NCI-H526 treated with DMSO at 0.1 percent for 48 hours (cell line): ENCODE measurements at regions not wholly inside any gene's neighbourhood (a gene's known extent, or its start where the extent isn't known, plus 50 kb on each side); places are given as distances from the start of the nearest gene placed in this dataset.
A peak's percentile ranks its signal among the peaks of the same experiment; 100 is the strongest.

ENCODE experiments used
- DNase-seq: peaks from one replicate; lab custom pipeline; 2025; lab: John Stamatoyannopoulos, UW

DNA sequence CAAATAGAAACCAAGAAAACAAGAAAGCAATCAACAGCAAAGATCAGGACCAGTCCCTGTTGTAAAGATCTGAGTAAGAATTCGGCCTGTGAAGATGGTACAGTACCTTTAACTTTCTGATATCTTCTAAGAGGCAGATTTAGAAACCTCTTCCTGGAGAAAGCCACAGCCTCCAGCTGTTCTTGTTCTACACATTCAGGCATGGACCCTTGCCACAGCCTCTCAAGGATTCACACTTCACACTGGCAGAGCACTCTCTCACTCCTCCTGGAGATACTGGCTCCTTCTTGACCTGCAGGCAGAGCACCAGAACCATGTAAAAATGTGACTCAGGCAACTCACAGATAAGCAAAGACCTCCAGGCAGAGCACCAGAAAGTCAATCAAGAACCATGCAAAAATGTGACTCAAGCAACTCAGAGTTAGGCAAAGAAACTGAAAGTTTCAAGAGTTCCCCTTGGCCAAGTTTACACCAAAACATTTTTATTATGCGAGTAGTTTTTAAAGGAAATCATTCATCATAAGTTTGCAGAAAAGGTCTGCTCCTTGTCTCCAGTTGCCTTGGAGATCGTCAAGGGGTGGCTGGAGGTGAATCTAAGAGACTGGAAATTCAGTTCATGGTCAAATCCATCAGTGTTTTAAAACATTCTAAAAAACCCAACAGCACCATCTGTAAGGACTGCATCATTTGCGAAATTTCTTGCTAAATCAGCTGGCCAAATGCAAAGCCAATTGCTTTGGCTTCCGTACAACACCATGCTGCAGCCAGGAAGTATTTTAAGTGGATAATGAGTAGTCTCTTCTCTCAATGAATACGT lies 119.3 kb upstream of the MDM1 start:
- DNase-seq: no peak

DNA sequence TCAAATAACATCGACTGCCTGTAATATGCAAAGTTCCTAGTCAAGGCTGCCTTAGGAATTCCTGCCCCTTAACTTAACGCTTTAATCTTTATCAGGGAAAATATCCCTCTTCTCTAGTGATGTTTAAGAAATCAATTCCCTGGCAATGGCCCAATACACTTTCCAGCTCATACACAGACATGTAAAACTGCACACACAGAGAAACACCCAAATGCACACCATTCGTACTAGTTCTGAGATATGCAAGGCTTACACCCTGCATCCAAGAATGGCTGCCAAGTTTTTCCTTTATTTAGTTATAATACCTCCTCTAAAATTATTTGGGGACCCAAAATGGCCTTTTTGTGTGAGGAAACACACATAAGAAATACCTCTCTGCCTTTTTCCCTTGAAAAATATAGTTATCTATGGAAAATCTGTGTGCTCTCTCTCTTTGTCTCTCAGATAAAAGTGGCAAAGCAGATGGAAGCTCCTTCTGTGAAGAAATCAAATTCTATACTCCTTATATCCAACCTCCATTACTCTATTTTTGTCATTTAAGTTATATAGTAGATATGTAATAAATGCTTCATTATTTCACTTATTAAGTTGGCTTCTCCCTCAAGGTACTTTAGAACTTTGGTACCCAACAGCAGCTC lies 120.0 kb upstream of the MDM1 start:
- no peak for DNase-seq

DNA sequence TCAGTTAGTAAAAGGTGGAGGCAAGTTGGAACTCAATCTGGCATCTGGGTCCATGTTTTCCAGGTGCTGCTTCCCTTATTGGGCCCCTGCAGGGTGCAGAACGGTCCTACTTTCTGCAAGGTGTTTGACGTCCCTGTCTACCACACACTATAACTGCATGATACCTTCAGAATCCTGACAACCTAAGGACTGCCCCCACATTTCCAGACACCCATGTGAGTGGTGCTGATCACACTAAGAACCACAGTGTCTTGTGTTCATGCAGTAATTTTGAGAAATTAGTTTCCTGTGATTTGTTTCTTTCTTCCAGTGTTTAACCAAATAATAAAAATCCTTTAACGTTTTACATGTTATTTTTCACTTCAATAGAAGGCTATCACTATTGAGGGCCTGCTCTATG lies 121.1 kb upstream of the MDM1 start:
- no peak for DNase-seq

DNA sequence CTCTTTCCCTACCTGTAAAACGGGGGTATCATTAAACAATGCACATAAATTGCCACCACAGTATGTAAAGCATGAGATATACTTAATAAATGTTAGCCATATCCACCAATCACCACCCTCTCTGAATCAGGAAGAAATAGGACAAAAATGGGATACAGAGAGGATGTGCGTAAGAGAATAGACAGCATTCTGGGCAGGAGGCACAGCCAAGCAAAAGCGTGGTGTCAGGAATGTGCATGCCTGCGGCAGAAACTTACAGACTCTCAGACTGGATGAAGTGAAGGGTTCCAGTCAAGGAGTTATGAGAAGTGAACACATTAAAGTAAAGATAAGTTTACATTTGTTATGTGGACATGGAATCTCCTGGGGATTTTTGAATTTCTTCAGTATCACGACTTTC lies 121.7 kb upstream of the MDM1 start:
- DNase-seq: no peak

DNA sequence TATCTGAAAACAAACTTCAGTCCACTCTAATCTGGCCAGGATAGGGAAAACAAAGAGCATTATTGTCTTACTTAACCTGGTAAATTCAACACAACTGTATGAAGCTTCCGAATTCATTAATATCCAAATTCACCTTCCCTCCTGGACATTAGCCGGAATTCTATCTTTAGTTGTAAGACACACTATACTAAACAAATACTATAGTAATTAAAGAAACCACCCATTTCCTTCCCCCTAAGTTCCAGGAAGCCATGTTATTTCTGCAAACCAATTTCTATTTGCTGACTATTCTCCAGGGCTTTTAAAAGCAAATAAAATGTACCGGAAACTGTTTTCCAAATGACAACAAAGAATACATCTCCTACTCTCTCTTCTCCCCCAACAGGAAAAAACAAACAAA lies 122.7 kb upstream of the MDM1 start:
- peak; percentile 79 for DNase-seq

DNA sequence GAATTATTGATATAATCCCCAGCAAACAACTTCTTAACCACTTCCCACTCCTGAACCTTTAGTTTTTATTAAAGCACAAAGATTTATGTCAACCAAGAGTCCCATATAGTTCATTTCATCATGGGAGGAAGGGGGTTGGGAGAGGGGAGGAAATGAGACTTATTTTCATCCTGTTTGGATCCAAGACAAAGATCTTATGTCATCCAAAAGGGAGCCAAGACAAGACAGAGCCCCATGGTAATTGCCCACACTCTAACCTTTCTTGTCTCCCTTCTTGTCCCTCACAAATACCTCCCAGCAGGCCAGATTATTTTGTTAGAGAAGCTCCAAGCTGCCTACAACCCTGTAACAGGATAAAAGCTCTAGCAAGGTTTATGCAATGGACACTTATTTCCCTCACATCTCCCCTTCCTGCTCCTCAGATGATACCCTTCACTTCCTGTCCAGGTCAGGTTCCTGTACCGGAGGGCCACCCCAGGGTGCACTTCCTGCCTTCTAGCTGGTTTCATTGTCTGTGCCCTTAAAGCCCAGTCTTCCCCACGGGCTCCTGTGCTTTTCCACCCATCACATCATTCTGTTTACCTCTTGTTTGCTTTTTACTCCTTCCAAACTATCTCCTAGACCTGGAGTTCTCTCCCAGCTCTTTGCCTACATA lies 123.7 kb upstream of the MDM1 start:
- DNase-seq: no peak

DNA sequence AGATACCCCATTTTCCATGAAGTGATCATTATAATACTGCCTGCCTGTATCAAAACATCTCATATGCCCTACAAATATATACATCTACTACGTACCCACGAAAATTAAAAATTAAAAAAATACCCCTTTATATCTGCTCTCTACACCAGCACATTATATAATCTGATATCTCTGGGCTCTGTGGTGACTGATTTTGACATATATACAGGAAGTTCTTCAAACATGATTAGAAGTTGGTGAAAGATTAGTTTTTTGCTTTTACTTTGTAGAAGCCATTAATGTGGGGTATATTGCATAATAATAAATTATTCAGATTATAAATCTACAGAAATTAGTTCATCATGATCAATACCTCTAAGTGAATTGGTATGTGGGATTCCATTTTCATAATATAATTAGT lies 126.7 kb upstream of the MDM1 start:
- DNase-seq: no peak

DNA sequence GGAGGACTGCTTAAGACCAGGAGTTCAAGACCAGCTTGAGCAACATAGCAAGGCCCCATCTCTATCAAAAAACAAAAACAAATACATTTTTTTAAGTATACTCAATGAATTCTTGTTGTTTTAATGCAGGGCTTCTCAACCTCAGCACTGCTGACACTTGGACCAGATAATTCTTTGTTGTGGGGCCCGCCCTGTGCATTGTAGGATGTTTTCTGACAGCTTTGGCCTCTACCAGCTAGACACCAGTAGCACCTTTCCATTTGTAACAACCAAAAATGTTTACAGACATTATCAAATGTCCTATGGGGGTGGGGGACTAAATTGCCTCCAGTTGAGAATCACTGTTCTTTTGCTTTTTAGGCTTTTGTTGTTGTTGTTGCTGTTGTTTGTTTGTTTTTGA lies 128.1 kb upstream of the MDM1 start:
- no peak for DNase-seq

DNA sequence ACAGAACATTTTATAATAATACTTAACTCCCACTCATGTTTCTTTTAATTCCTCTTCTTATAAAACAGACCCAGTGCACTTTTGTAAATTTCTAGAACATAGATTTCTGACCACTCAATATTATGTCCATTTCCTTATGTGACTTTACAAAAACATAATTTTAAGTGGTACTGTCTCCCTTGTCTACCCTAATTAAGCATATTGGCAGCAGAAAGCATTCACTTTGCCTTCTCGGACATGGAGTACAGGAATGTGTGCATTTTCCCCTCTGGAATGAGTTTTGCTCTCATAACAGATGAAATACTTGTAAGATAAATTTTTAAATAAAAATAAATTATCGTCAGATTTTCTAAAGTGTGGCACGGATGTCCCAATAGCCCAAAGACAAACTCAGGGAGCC lies 129.5 kb upstream of the MDM1 start:
- DNase-seq: no peak

DNA sequence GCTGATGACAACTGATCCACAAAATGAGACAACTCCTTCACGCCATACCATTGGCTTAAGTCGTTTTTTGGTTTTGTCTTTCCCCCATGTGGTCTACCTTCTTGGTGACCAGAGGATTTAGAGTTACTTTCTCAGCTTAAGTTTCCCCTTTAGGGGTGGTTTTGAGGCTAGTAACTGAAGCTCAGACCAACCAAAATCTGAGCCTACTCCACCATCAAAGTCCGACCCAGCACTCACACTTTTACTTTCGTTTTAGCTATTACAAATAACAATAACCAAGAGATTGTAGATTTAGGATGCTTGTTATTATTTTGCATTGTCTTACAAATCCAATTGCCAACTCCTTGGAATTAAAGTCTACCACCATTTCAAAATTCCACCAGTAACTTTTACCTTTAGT lies 130.6 kb upstream of the MDM1 start:
- DNase-seq: no peak

DNA sequence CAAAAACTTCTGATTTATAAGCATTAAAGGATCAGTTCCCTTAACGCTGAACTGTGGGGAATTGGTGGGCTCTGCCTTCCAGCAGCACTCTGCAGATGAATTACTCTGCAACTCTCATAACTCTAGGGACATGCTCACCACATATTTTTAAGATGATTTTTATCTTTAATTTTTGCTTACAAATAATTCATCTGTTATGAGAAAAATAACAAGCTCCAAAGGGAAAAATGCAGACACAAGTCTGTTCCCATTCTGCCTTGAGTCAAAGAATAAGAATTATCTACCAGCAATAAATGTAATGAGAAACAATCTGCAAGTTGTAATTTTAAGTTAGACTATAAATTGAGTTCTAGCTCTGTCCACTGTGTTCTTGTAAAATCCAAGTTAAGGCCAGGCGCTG lies 133.1 kb upstream of the MDM1 start:
- DNase-seq: no peak

DNA sequence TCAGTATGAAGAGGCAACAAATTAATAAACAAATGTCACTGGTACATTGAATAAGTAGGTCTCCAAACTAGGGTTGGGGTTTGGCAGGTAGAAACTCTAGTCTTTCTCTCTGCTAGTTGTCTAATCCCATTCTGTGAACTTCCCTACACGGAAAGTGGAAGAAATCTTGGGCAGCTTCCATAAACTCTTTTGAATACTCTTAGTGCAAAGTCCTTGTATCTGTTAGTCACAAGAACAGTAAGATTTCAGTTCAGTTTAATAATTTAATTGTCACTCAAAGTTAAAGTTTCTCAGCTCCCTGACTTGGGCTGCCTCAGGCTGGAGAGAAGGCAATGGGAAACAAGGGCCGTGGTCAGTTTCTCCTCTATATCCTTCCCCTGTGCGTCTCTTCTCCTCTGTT lies 135.4 kb upstream of the MDM1 start:
- DNase-seq: no peak

DNA sequence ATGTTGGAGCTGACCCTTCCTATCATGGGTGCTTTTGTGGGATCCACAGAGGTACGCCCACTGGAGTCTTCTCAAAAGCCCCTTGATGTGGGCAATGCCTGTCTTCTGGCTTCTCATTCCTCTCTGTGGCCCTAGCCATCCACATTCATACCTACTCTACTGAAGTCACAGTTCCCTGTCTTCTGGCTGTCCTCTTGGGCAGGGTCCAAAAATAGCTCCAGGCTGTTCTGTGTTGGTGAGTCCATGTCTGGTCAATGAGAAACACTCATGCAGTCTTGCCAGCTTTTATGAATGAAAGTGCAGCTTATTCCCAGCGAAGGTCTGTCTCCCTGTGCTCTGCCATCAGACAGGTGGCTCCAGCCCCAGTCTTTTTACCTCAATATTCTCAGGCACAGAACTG lies 135.9 kb upstream of the MDM1 start:
- no peak for DNase-seq

DNA sequence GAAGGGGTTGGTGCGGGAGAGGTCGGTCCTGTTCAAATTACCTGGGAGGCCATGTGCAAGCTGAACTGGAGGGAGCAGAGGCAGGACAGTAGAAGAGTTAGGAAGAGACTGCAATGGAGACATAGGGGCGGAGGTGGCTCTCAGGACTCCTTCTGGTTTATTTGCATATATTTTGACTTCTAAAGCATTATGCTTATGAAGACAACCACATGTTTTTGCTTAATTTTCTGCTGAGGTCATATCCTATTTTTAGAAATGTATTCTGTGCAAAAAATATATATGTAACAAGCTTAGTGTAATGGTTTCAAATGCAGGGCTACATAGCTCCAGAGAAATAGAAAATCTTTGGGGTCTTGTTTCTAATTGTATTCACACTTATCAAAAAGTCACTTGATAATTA lies 137.0 kb upstream of the MDM1 start:
- DNase-seq: peak; percentile 94

DNA sequence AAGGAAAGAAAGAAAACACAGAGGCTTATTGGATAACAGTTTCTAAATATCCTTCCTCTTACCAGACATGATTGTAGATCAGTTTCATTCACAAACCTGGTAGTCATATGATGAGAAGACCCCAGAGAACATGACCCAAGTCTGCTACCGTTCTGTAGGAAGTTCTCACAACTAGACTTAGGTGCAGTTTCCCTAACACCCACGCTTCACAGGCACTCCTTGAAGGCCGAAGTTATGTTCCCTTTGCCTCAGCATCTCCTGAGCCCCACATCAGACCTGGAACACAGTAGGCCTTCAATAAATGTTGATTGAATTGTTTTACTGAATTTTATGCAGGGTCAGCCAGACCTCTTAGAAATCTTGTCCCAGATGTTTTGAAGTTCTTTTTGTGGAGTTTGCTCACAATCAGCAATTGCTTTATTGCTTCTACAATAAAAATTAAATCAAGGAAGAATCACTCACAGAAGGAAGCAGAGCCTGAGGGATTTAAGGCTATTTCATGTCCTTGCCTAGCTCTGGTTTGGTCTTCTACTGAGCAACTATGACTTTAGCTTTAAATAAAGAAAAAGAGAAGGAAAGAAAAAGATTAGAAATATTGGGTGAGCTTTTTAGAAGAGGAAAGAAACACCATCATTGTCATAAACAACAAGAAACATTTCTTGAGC lies 138.6 kb upstream of the MDM1 start:
- no peak for DNase-seq

DNA sequence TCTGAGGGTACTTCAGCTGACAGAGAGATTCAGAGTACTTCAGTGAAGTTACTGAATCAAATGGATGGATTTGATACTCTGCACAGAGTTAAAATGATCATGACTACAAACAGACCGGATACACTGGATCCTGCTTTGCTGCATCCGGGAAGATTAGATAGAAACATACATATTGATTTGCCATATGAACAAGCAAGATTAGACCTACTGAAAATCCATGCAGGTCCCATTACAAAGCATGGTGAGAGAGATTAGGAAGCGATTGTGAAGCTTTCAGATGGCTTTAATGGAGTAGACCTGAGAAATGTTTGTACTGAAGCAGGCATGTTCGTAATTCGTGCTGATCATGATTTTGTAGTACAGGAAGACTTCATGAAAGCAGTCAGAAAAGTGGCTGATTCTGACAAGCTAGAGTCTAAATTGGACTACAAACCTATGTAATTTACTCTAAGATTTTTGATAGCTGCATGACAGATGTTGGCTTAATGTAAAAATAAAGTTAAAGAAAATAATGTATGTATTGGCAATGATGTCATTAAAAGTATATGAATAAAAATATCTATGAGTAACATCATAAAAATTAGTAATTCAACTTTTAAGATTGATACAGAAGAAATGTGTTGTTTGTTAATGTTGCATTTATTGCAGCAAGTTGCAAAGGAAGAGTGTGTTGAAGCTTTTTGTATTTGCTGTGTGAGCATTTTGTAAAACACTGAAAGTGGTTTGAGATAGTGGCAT lies 136.1 kb upstream of the RAP1B start:
- DNase-seq: no peak

DNA sequence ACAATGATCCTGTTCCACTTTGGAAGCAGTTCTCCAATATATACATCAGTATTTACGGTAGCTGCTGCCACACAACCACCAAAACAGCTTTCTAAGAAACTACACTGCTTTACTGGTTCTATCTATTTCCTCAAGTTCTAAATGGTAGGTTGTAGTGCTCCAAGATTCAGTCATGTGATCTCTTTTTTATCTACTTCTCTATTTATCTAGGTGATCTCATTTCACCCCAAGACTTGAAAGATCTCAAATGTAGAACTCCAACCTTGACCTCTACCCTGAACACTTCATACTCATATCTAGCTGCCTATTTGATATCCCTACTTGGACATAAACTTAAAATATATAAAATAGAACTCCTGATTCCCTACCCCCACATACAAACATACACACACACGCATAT lies 133.9 kb upstream of the RAP1B start:
- DNase-seq: no peak

DNA sequence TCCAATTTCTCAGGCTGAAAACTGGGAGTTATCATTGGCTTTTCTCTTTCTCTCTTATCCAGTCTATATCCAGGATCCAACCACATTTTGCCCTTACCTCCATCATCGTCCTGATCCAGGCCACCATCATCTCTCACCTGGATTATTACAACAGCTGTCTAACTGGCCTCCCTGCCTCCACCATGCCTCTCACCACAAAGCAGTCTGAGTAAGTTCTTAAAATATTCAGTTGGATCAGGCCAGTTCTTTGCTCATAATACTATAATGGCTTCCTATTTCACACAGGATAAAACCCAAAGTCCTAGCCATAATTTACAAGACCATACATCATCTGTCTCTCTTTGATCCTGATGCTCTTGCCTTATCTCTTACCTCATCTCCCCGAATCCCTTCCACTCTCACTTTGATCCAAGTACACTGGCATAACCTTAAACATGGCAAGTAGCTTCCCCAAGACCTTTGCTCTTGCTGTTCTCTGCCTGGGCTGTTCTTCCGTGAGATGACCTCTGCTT lies 133.4 kb upstream of the RAP1B start:
- DNase-seq: no peak

DNA sequence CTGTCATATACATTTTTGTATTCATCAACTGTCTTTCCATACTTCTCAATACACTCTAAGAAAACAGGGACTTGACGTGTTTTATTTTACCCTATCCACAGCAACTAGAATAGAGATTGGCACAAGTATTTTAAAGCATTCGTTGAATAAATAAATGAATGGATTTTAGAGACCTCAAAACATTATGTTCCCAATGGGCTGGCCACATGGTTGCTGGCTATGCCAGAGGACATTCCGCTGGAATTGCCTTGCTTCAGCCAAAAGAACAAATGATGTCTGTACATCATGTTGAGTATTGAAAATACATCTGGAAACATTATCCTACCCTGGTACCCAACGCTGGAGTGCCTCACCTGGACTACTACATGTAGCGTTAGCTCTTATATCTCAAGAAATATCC lies 132.8 kb upstream of the RAP1B start:
- no peak for DNase-seq

DNA sequence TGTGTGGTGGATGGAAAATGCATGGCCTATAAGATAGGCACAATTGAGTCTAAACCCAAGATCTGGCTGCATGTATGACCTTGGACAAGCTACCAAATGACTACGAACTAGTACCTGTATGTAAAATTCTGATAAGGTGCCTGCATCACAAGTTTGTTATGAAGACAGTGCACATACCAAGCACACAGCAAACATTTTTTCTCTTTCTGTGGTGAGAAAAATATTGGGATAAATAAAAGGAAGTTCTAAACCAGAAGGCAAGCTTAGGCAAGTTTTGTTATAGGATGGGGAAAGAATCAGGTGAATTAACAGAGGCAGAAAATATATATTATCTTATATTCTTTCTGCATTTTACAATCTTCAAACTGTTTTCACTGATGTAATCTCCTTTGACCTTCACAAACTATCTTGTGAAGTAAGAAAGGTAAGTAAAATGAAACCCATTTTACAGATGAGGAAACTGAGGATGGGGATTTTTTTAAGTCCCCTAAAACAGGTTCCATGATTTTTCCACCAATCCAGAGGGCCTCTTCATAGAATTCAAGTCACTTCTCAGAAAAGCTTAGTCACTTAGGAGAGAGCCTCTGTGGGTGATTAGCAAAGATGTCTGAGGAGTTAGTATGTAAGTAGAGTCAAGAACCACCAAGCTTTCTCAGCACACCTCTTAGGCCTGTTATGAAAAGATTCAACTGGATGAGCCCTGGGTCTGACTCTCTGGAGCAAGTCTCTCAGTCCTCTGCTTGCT lies 132.0 kb upstream of the RAP1B start:
- no peak for DNase-seq

DNA sequence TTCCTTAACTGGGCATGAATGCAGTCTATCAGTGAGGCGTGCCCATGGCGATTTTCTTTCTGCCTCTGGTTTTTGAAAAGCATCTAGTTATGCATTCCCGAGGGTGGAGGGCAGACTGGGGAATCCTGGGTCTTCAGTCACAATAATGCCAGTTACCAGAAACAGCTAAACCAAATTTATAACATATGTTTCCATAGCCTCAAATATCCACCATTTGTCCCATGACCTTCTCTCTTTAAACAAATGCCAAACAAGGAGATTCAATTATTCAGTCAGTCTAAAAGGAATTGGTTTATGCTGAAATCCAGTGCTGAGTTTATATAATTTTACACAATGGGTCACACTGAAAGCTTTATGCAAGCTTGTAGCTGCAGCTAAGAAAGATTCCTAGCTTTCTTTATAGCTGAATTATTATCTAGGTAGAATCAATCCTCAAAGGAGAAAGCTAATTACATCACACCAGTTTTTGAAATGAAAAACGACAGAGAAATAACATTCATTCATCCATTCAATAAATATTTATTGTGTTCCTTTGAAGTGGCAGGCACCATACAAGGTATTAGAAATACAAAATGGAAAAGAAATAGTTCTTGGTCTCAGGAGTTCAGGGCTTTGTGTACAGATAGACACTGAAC lies 131.3 kb upstream of the RAP1B start:
- no peak for DNase-seq
